ENCODE measurements at regions not wholly inside any gene's neighbourhood (a gene's known extent, or its start where the extent isn't known, plus 50 kb on each side); places are given as distances from the start of the nearest gene placed in this dataset.

DNA sequence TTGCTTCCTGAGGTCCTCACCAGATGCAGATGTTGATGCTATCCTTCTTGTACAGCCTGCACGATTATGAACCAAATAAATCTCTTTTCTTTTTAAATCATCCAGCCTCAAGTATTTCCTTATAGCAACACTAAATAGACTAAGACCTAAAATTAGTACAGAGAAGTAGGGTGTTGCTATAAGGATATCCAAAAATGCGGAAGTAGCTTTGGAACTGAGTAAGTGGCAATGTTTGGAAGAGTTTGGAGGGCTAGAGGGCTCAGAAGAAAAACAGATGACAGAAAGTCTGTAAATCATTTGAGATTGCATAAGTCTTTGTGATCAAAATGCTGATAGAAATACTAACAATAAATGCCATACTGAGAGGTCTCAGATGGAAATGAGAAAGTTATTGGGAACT is 894.9 kb downstream of the DIPK2A start:
- POLR2A ChIA-PET (ENCODE audit: unreplicated experiment): no interaction called here
- Histone ChIP-seq H3K79me2 (ENCODE audit: low read depth) (no peaks in the 10 kb centered on the region), H4K20me1 (ENCODE audit: insufficient read depth) (no peaks in the 10 kb centered on the region), H3K36me3 (ENCODE audit: low read depth) (no peaks in the 10 kb centered on the region), H3K4me1 (replicated peaks; ENCODE audit: insufficient read depth) (no peaks in the 10 kb centered on the region), H3K9me3 (ENCODE audit: insufficient read depth, low read depth) (no peaks in the 10 kb centered on the region), H3K4me2 (no peak overlapping the region), H3K27ac (no peak overlapping the region), H3K27me3 (ENCODE audit: insufficient read depth, low read depth) (no peaks in the 10 kb centered on the region), H3F3A (ENCODE audit: insufficient read depth, low read depth) (no peaks in the 10 kb centered on the region), H3K9me2 (ENCODE audit: insufficient read depth) (no peaks in the 10 kb centered on the region; the same call in 1 of the 2 replicates), H3K4me3 (no peak overlapping the region), H2AFZ (no peak overlapping the region)
- DNase-seq: no peak
- intact Hi-C loops (cut with micrococcal nuclease; ENCODE audit: unreplicated experiment): no loop called here
- no peak for TF ChIP-seq EZH2 (IDR thresholded peaks at IDR 0.05; ENCODE audit: low read depth)
- CTCF ChIA-PET: no interaction called here
- no TSS peak for BruUV-seq (replicated peaks)

- POLR2A ChIA-PET (ENCODE audit: unreplicated experiment): interaction anchor here (0.6 kb wide), 1 partner anchor 896 kb away, joined by 6 read pairs; no protein-coding TSS in a partner anchor
- CTCF ChIA-PET: no interaction called here
These were observed 896.9 kb downstream of the DIPK2A start for GRCh38 chr3:144868506-144868905.

GRCh38 chr3:144873066-144873465 is 901.4 kb downstream of the DIPK2A start:
- Histone ChIP-seq H3K27me3 (ENCODE audit: insufficient read depth, low read depth) (no peaks in the 10 kb centered on the region), H4K20me1 (ENCODE audit: insufficient read depth) (no peaks in the 10 kb centered on the region), H3K9me3 (ENCODE audit: insufficient read depth, low read depth) (no peaks in the 10 kb centered on the region), H3K4me3 (no peak overlapping the region), H3K4me1 (replicated peaks; ENCODE audit: insufficient read depth) (no peaks in the 10 kb centered on the region), H3K4me2 (no peak overlapping the region), H3K9me2 (ENCODE audit: insufficient read depth) (no peaks in the 10 kb centered on the region; the same call in 1 of the 2 replicates), H3F3A (ENCODE audit: insufficient read depth, low read depth) (no peaks in the 10 kb centered on the region), H3K79me2 (ENCODE audit: low read depth) (no peaks in the 10 kb centered on the region), H3K27ac (no peak overlapping the region), H3K36me3 (ENCODE audit: low read depth) (no peaks in the 10 kb centered on the region), H2AFZ (no peak overlapping the region)
- BruUV-seq (replicated peaks): no TSS peak
- ChIA-PET POLR2A (ENCODE audit: unreplicated experiment) (no interaction called here), CTCF (no interaction called here)
- DNase-seq: no peak
- TF ChIP-seq, protein P1, sequence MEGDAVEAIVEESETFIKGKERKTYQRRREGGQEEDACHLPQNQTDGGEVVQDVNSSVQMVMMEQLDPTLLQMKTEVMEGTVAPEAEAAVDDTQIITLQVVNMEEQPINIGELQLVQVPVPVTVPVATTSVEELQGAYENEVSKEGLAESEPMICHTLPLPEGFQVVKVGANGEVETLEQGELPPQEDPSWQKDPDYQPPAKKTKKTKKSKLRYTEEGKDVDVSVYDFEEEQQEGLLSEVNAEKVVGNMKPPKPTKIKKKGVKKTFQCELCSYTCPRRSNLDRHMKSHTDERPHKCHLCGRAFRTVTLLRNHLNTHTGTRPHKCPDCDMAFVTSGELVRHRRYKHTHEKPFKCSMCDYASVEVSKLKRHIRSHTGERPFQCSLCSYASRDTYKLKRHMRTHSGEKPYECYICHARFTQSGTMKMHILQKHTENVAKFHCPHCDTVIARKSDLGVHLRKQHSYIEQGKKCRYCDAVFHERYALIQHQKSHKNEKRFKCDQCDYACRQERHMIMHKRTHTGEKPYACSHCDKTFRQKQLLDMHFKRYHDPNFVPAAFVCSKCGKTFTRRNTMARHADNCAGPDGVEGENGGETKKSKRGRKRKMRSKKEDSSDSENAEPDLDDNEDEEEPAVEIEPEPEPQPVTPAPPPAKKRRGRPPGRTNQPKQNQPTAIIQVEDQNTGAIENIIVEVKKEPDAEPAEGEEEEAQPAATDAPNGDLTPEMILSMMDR (conservative IDR thresholded peaks at IDR 0.05): no peak
- TF ChIP-seq EZH2 (IDR thresholded peaks at IDR 0.05; ENCODE audit: low read depth): no peak
- intact Hi-C loops (cut with micrococcal nuclease; ENCODE audit: unreplicated experiment): no loop called here

More at GRCh38 chr3:144868506-144868905, 896.9 kb downstream of the DIPK2A start:
- no peak overlapping the region for H3K27ac ChIP-seq
- H3K4me3 ChIP-seq: no peak overlapping the region
- no peaks in the 10 kb centered on the region; the same call in 1 of the 2 replicates for H3K9me2 ChIP-seq (ENCODE audit: insufficient read depth)
- no peaks in the 10 kb centered on the region for H4K20me1 ChIP-seq (ENCODE audit: insufficient read depth)
- no peak overlapping the region for H3K4me2 ChIP-seq
- no peaks in the 10 kb centered on the region for H3K79me2 ChIP-seq (ENCODE audit: low read depth)
- no peak overlapping the region for H2AFZ ChIP-seq
- TF ChIP-seq EZH2 (IDR thresholded peaks at IDR 0.05; ENCODE audit: low read depth): no peak
- TF ChIP-seq, protein P1 (conservative IDR thresholded peaks at IDR 0.05): no peak
- no peaks in the 10 kb centered on the region for H3K9me3 ChIP-seq (ENCODE audit: insufficient read depth, low read depth)
- H3K27me3 ChIP-seq (ENCODE audit: insufficient read depth, low read depth): no peaks in the 10 kb centered on the region
- no peak for DNase-seq
- H3K4me1 ChIP-seq (replicated peaks; ENCODE audit: insufficient read depth): no peaks in the 10 kb centered on the region
- BruUV-seq (replicated peaks): no TSS peak
- intact Hi-C loops (cut with micrococcal nuclease; ENCODE audit: unreplicated experiment): no loop called here
- H3K36me3 ChIP-seq (ENCODE audit: low read depth): no peaks in the 10 kb centered on the region
- H3F3A ChIP-seq (ENCODE audit: insufficient read depth, low read depth): no peaks in the 10 kb centered on the region

- no TSS peak for BruUV-seq (replicated peaks)
- CTCF ChIA-PET: no interaction called here
- H4K20me1 ChIP-seq (ENCODE audit: insufficient read depth): no peaks in the 10 kb centered on the region
- H3F3A ChIP-seq (ENCODE audit: insufficient read depth, low read depth): no peaks in the 10 kb centered on the region
- POLR2A ChIA-PET (ENCODE audit: unreplicated experiment): no interaction called here
- TF ChIP-seq, protein P1 (conservative IDR thresholded peaks at IDR 0.05): no peak
- no peak for TF ChIP-seq EZH2 (IDR thresholded peaks at IDR 0.05; ENCODE audit: low read depth)
- no peak overlapping the region for H3K4me3 ChIP-seq
- H3K27me3 ChIP-seq (ENCODE audit: insufficient read depth, low read depth): no peaks in the 10 kb centered on the region
- H3K4me1 ChIP-seq (replicated peaks; ENCODE audit: insufficient read depth): no peaks in the 10 kb centered on the region
- no peak overlapping the region for H3K27ac ChIP-seq
- DNase-seq: no peak
- no peaks in the 10 kb centered on the region for H3K36me3 ChIP-seq (ENCODE audit: low read depth)
- no peaks in the 10 kb centered on the region for H3K9me2 ChIP-seq (ENCODE audit: insufficient read depth)
- H2AFZ ChIP-seq: no peak overlapping the region
- intact Hi-C loops (cut with micrococcal nuclease; ENCODE audit: unreplicated experiment): no loop called here
- no peaks in the 10 kb centered on the region for H3K9me3 ChIP-seq (ENCODE audit: insufficient read depth, low read depth)
- no peak overlapping the region for H3K4me2 ChIP-seq
- H3K79me2 ChIP-seq (ENCODE audit: low read depth): no peaks in the 10 kb centered on the region
These were observed 903.6 kb downstream of the DIPK2A start for GRCh38 chr3:144875211-144875610.

Measured in PC-9 (cell line).